HCT116 (cell line): ENCODE measurements at regions not wholly inside any gene's neighbourhood (a gene's known extent, or its start where the extent isn't known, plus 50 kb on each side); places are given as distances from the start of the nearest gene placed in this dataset.
"Not testable (repeated sequence)": the region's sequence is repeated elsewhere in the genome, so short reads cannot be mapped to it uniquely, and the experiment has no call there.

Source experiments
- ATAC-seq: fragments of 200-7000 bp; cut with Tn5 transposase; 2 replicates; pipeline ENCODE4 v1.9.1; 2020; ENCODE audit warnings: mild to moderate bottlenecking, moderate library complexity
- BruUV-seq: library from RNA; stranded (reverse); fragments of 400-500 nt; replicated peaks from 2 replicates; lab custom pipeline; 2021; lab: Mats Ljungman, UMichigan
- CTCF ChIA-PET: fragments of 300-600 bp; sonication (Branson Sonifier 250); formaldehyde crosslinking; loops from one replicate; lab custom pipeline; 2021; ENCODE audit warnings: antibody characterized with exemption; lab: Charles Lee
- POLR2A ChIA-PET: fragments of 300-600, 350-600 bp; sonication (Branson Sonifier 250); formaldehyde crosslinking; loops from one replicate; lab custom pipeline; 2021; ENCODE audit warnings: antibody characterized with exemption; lab: Charles Lee
- RAD21 ChIA-PET, 2 experiments: fragments of 300-600 bp; sonication (Branson Sonifier 250); formaldehyde crosslinking; loops; one replicate each; lab custom pipeline; 2023; ENCODE audit warnings: low total read pairs in 2 of 2; ENCODE audit not compliant: uncharacterized antibody in 2 of 2, unreplicated experiment in 2 of 2, low non-redundant PET in 1 of 2; lab: Charles Lee
- DNase-seq: peaks from one replicate; pipeline ENCODE4 v3.0.0-alpha.2; 2010; ENCODE audit warnings: low read depth, low spot score
- H2AFZ ChIP-seq: fragments of 200-600 bp; shearing (Covaris generic), sonication (generic); 2 replicates; pipeline ENCODE4 v1.6.1; 2017; ENCODE audit warnings: low read depth, mixed run types, mixed read lengths, antibody characterized with exemption, low read length; ENCODE audit not compliant: poor library complexity, severe bottlenecking
- H3K27ac ChIP-seq: 2 replicates; pipeline ENCODE4 v1.5.1; 2012; ENCODE audit warnings: low read depth, low read length
- H3K27me3 ChIP-seq: fragments of 200-600 bp; sonication (generic); 2 replicates; pipeline ENCODE4 v1.6.1; 2016; ENCODE audit warnings: mixed run types, low read length, mixed read lengths; ENCODE audit not compliant: insufficient read depth
- H3K36me3 ChIP-seq, 2 experiments: fragments of 200-500 bp in 1 of 2; fragments of 200-600 bp in 1 of 2; sonication (Bioruptor generic) in 1 of 2; sonication (generic) in 1 of 2; 2 replicates each; pipeline versions ENCODE4 v1.5.1 to v1.6.1; 2014 to 2016; ENCODE audit warnings: low read length in 2 of 2, inconsistent platforms in 1 of 2, mixed read lengths in 1 of 2, mixed run types in 1 of 2; ENCODE audit not compliant: insufficient read depth in 2 of 2, control insufficient read depth in 1 of 2
- H3K4me1 ChIP-seq, 2 experiments: fragments of 200-600 bp in 1 of 2; sonication (generic) in 1 of 2; 2 replicates each; pipeline versions ENCODE4 v1.5.1 to v1.6.1; 2012 to 2017; ENCODE audit warnings: low read length in 2 of 2, inconsistent platforms in 1 of 2, mild to moderate bottlenecking in 1 of 2, mixed read lengths in 1 of 2, mixed run types in 1 of 2, moderate library complexity in 1 of 2; ENCODE audit not compliant: insufficient read depth in 2 of 2, control insufficient read depth in 1 of 2
- H3K4me2 ChIP-seq: fragments of 200-600 bp; sonication (generic); 2 replicates; pipeline ENCODE4 v1.6.1; 2017; ENCODE audit warnings: mixed run types, low read length, mixed read lengths
- H3K4me3 ChIP-seq, 2 experiments: fragments of 200-600 bp in 1 of 2; sonication (generic) in 1 of 2; replicated peaks in 1 of 2; 2 replicates each; pipeline ENCODE4 v1.5.1; 2011 to 2016; ENCODE audit warnings: low read length in 2 of 2, control low read depth in 1 of 2, low read depth in 1 of 2, mild to moderate bottlenecking in 1 of 2, mixed read lengths in 1 of 2, mixed run types in 1 of 2
- H3K79me2 ChIP-seq: fragments of 200-600 bp; sonication (generic); 2 replicates; pipeline ENCODE4 v1.6.1; 2017; ENCODE audit warnings: mild to moderate bottlenecking, mixed run types, low read length, moderate library complexity, mixed read lengths; ENCODE audit not compliant: insufficient read depth
- H3K9ac ChIP-seq: fragments of 200-600 bp; sonication (generic); 2 replicates; pipeline ENCODE4 v1.6.1; 2016; ENCODE audit warnings: low read length, mixed read lengths
- H3K9me2 ChIP-seq: fragments of 200-600 bp; sonication (generic), shearing (Covaris generic); 2 replicates; pipeline ENCODE4 v1.6.1; 2017; ENCODE audit warnings: mixed run types, mild to moderate bottlenecking, moderate library complexity; ENCODE audit not compliant: insufficient read depth
- H3K9me3 ChIP-seq, 2 experiments: fragments of 200-500 bp in 1 of 2; fragments of 200-600 bp in 1 of 2; sonication (Bioruptor generic) in 1 of 2; sonication (generic) in 1 of 2; 2 replicates each; pipeline ENCODE4 v1.6.1; 2014 to 2017; ENCODE audit warnings: low read length in 2 of 2, mixed read lengths in 2 of 2, inconsistent platforms in 1 of 2, low read depth in 1 of 2, mild to moderate bottlenecking in 1 of 2, mixed run types in 1 of 2, moderate library complexity in 1 of 2; ENCODE audit not compliant: control insufficient read depth in 1 of 2, insufficient read depth in 1 of 2
- H4K20me1 ChIP-seq: fragments of 200-600 bp; sonication (generic), shearing (Covaris generic); 2 replicates; pipeline ENCODE4 v1.6.1; 2017; ENCODE audit warnings: mixed run types, mild to moderate bottlenecking, moderate library complexity; ENCODE audit not compliant: insufficient read depth
- CEBPB ChIP-seq: IDR thresholded peaks from 2 replicates; pipeline ENCODE4 v1.6.1; 2012; ENCODE audit warnings: low read depth
- EZH2 ChIP-seq: fragments of 200-600 bp; sonication (generic); IDR thresholded peaks from 2 replicates; pipeline ENCODE4 v1.6.1; 2017; ENCODE audit warnings: antibody characterized with exemption, mixed run types
- intact Hi-C: fragments of 100-400 bp; cut with micrococcal nuclease; formaldehyde crosslinking; loops from 2 replicates; pipeline ENCODE4 v1.10.0; 2022
- TF ChIP-seq, protein P1 (sequence below): IDR thresholded peaks from 2 replicates; pipeline ENCODE4 v1.6.1; 2012

DNA sequence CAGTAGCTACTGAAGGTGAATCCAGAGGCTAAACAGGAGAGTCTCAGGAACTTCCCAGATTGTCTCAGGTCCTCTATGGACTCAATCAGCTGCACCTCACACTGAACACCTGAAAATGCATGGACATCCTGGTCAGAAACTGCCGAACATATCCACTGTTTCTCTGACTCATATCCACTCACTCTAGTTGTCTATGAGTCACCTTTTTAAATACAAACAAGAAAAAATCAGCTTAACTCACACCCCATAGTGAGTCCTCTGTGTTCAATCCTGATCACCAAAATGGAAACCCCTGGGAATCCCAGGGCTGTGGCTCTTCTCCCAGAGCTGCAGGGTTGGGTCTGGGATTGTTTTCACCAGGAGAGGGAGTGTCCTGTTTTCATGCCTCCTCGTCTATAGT lies 556.7 kb downstream of the TMEM121 start:
- Histone ChIP-seq H3K9ac (no peak overlapping the region), H3K79me2 (no peaks in the 10 kb centered on the region), H3K36me3 (no peaks in the 10 kb centered on the region), H4K20me1 (no peaks in the 10 kb centered on the region), H3K9me3 (no peaks in the 10 kb centered on the region), H3K27ac (no peak overlapping the region), H3K4me2 (no peak overlapping the region), H3K27me3 (no peaks in the 10 kb centered on the region), H2AFZ (no peak overlapping the region), H3K4me1 (no peaks in the 10 kb centered on the region)
- BruUV-seq, result no TSS peak
- intact Hi-C loops, result no loop called here
- ChIA-PET RAD21 (no interaction called here), CTCF (no interaction called here)
- DNase-seq, result no peak
- no peak for ATAC-seq
- TF ChIP-seq EZH2, result no peak
- TF ChIP-seq, all 23 proteins: peak for 0
- POLR2A ChIA-PET, result no interaction called here
- Histone ChIP-seq H3K4me3 (no peak overlapping the region), H3K9me2 (no peaks in the 10 kb centered on the region)

DNA sequence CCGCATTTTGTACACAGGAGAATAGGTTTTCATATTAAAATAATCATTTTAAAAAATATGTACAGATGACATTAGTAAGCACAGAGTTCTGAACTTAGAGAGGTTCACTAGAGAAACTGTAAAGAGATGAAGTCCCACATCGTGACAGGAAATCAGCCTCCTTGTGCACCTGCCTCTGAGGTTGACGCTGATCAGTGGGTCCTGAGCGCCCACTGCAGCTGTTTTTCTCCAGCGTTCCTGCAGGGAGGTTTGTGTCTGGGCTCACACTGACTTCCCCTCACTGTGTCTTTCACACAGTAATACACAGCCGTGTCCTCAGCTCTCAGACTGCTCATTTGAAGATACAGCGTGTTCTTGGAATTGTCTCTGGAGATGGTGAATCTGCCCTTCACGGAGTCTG lies 561.5 kb downstream of the TMEM121 start:
- Histone ChIP-seq H3K4me2 (no peak overlapping the region), H3K36me3 (no peaks in the 10 kb centered on the region), H3K9me2 (no peaks in the 10 kb centered on the region), H3K27ac (no peak overlapping the region), H2AFZ (no peak overlapping the region), H3K27me3 (no peaks in the 10 kb centered on the region), H4K20me1 (no peaks in the 10 kb centered on the region), H3K9ac (no peak overlapping the region), H3K9me3 (no peaks in the 10 kb centered on the region), H3K4me3 (no peak overlapping the region), H3K79me2 (no peaks in the 10 kb centered on the region), H3K4me1 (no peaks in the 10 kb centered on the region)
- BruUV-seq, result no TSS peak
- TF ChIP-seq, protein P1, sequence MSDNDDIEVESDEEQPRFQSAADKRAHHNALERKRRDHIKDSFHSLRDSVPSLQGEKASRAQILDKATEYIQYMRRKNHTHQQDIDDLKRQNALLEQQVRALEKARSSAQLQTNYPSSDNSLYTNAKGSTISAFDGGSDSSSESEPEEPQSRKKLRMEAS, result no peak
- TF ChIP-seq CEBPB, result no peak
- POLR2A ChIA-PET, result no interaction called here
- RAD21 ChIA-PET, result no interaction called here
- CTCF ChIA-PET, result no interaction called here
- ATAC-seq (no peak), DNase-seq (no peak)
- intact Hi-C loops, result no loop called here

DNA sequence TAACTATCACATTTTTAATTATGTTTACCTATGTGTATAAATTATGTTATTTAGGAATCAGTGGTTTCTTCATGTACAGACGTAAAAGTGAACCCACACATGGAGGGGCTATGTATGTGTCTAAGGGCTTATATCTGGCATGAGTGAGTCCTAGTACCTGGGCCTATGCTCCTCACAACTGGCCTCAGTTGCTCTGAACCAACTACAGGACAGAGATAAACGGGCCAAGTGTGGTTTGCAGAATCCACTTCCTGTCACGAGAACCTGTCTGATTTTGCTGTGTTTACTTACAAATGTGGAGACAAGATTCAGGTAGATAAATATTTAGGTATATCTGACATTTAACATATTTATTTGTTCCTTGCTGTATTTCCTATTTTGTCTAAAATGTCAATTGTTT lies 562.5 kb downstream of the TMEM121 start:
- BruUV-seq, H3K36me3 ChIP-seq, H3K79me2 ChIP-seq, H2AFZ ChIP-seq, CTCF ChIA-PET, H3K9me2 ChIP-seq, H3K4me3 ChIP-seq, intact Hi-C loops, ATAC-seq, H4K20me1 ChIP-seq, H3K4me2 ChIP-seq, RAD21 ChIA-PET, DNase-seq, H3K27ac ChIP-seq, H3K27me3 ChIP-seq, H3K4me1 ChIP-seq, H3K9me3 ChIP-seq, POLR2A ChIA-PET, H3K9ac ChIP-seq: not testable (repeated sequence)
